GM10266 (cell line): ENCODE measurements at regions not wholly inside any gene's neighbourhood (a gene's known extent, or its start where the extent isn't known, plus 50 kb on each side); places are given as distances from the start of the nearest gene placed in this dataset.

Experiments used
- DNase-seq: peaks from one replicate; pipeline ENCODE4 v3.0.0; 2012; ENCODE audit errors: extremely low spot score
- CTCF ChIP-seq: IDR thresholded peaks from 2 replicates; pipeline ENCODE4 v1.5.1; 2012; ENCODE audit warnings: mild to moderate bottlenecking, low read depth; ENCODE audit not compliant: control insufficient read depth, insufficient read depth; ENCODE audit errors: missing control alignments

DNA sequence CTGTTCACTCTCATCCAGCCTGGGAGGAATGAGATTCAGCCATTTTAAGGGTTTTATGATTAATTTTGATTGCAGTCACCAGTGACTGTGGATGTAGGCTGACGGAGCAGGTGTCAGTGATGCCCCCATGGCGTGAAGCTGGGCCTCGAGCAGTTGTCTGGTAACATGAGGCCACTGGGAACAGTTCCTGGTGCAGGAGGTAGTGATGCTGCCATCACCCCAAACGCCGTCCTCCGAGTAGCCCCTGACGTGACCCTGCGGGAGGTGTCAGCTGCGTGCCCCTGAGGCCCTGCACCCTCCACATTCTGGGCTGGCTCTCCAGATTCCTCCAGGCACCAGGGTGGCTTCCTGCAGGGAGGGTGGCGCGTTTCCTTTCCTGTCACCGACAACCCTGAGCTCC is 277.2 kb downstream of the TEX29 start:
- no peak for DNase-seq
- TF ChIP-seq CTCF = no peak

GRCh38 chr13:111598747-111599146 is 278.3 kb downstream of the TEX29 start:
- no peak for TF ChIP-seq CTCF
- no peak for DNase-seq

DNA sequence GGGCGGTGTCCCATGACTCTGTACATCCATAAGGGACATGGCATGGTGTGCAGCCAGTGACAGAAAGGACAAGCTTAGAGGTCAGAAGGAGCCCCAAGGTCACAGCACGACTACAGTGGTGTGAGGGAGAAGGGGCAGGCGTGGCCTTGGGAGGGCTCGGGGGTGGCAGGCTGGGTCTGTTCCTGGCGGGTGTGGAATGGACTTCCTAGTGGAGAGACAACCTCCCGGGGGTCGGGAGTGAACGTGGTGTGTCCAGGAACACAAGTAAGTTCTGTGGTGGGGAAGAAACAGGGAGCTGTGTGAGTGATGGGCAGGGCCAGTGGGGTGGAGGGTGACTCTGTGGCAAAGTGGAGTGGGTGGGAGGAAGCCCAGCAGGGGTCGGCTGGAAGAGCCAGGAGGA is 279.3 kb downstream of the TEX29 start:
- no peak for TF ChIP-seq CTCF
- DNase-seq = no peak

DNA sequence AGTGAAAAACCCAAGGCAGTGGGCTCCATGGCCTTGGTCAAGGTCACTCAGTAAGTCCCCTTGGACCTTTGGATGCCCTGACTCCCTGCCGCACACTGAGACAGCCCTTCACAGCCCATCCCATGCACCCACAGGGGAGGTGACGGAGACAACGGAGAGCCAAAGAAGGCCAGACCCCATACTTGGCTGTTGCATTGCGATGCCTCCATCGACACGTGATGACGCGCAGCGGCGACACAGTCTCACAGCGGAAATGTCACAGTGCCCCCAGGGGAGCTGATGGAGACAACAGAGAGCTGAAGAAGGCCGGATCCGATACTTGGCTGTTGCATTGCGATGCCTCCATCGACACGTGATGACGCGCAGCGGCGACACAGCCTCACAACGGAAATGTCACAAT is 282.4 kb downstream of the TEX29 start:
- no peak for DNase-seq
- no peak for TF ChIP-seq CTCF

GRCh38 chr13:111604097-111604496 is 283.7 kb downstream of the TEX29 start:
- DNase-seq = no peak
- no peak for TF ChIP-seq CTCF

- DNase-seq = no peak
- no peak for TF ChIP-seq CTCF
These were observed 288.1 kb downstream of the TEX29 start for GRCh38 chr13:111608556-111608955.

- no peak for DNase-seq
- TF ChIP-seq CTCF = no peak
These were observed 289.2 kb downstream of the TEX29 start for GRCh38 chr13:111609631-111610030.
